GM12874 (cell line): ENCODE measurements at regions not wholly inside any gene's neighbourhood (a gene's known extent, or its start where the extent isn't known, plus 50 kb on each side); places are given as distances from the start of the nearest gene placed in this dataset.

Experiments used
- CTCF ChIP-seq: IDR thresholded peaks from 2 replicates; pipeline ENCODE4 v1.5.1; 2011; ENCODE audit warnings: low read depth, mild to moderate bottlenecking, control low read depth, low read length, moderate library complexity; ENCODE audit not compliant: insufficient read depth

- TF ChIP-seq CTCF = no peak
These were observed 54.8 kb downstream of the RTP5 start for GRCh38 chr2:241924069-241924908.

DNA sequence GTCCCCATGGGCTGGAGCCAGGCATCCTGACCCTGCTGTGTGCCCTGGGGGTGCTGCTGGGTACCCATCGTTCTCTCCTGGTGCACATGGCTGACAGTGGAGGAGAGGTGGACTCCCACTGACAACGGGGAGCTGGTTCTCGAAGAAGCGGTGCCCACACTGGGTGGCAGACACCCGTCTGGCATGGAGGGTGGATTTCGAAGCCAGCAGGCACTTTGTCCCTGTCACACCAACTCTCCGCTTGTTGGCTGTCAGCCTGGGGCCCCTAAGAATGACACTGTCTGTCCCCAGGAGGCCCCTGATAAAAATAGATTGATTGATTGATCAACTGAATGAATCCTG is 55.4 kb downstream of the RTP5 start:
- TF ChIP-seq CTCF = no peak

DNA sequence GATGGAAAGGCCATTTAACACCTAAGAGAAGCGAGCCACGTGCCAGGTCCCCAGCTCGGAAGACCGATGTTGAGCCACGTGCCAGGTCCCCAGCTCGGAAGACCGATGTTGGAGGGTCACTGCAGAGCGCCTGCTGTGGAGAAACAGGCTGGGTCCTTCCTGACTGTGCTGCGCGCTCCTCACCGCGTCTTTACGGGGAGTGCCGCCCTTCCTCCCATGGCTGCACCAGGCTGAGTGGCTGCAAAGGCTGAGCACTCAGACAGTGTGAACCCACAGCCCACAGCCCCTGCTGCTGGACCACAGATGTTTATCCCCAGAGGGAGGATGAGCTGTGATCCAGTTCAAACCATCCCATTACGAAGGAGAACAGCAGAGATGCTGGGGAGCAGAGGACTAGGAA is 55.7 kb downstream of the RTP5 start:
- no peak for TF ChIP-seq CTCF

GRCh38 chr2:241925821-241926441 is 56.4 kb downstream of the RTP5 start:
- TF ChIP-seq CTCF = no peak

GRCh38 chr2:241926541-241927311 is 57.2 kb downstream of the RTP5 start:
- TF ChIP-seq CTCF = no peak

DNA sequence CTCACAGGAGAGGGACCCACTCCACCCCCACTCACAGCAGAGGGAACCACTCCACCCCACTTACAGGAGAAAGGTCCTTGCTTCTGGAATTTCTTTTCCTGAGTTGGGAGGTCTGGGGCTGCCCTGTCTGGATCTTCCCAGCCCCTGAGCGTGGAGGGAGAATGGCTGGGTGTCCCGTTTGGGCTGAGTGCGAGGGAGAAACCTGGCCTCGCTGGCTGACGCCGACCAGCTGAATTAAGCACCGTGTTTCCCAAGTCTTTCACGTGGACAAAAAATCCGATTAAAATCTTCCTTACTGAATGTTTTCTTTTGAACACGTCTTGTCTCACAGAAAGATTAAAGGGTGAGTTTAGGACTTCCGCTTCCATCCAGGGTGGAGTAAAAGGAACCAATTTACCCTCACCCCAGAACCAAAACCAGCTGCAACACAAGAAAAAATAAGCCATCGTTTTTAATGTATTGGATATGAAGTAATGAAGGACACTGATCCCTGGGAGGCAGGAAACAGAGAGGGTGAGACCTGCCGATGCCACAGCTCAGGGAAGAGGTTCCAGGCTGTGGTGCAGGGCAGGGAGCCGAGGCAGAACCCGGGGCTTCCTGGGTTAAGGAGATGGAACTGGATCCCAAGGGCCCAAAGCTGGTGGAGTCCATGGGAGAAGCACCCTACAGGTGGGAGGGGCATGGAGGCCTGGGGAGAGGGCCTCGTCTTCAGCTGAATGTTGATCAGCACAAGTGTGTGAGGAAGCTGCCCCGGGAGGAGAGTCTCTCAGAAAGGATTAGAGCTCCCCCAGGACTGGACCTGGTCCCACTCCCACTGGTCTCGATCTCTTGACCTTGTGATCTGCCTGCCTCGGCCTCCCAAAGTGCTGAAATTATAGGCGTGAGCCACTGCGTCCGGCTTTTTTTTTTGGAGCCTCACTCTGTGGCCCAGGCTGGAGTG is 60.3 kb downstream of the RTP5 start:
- TF ChIP-seq CTCF = no peak
